ENCODE measurements at regions not wholly inside any gene's neighbourhood (a gene's known extent, or its start where the extent isn't known, plus 50 kb on each side); places are given as distances from the start of the nearest gene placed in this dataset.

DNA sequence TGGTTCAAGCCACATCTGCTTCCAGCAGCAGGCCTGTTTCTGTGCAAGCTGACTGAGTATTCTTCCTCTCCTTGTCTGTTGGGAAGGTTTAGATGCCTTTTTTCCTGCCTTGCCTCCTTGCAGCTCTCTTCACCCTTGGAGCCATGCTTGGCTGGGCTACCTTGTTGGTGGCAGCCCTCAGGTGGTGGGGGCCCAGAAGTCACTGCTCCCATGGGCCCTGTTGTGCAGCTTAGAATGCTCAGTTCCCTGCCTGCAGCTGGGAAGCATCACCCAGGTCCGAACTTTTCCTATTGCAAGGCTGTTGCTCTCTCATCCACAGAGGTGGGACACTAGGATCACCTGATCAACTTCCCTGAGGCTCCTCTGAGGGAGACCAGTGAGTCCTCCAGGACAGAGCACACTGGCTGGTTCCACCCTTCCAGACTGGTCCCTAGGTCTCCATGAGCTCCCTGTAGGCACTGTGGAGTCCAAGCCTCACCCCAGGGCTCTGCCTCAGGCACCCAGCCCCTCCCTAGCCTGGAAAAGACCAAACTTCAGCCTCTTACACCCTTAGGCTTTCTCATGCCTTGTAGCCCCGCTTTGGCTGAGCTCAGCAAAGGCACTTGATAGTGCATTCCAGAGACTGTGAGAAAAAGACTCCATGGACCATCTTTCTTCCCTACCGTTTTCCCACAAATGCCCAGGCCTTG lies 219.3 kb upstream of the SH3BP4 start:
- FAIRE-seq (no peak), DNase-seq (ENCODE audit: low read depth, low spot score) (no peak)
- dilution Hi-C loops (cut with MboI; ENCODE audit: extremely low pct_ligation_motif_present, low sequenced_read_pairs) = no loop called here
- H3K27me3 ChIP-seq (ENCODE audit: control insufficient read depth, extremely low read depth, insufficient read depth, low read length) = no peaks in the 10 kb centered on the region
- no peaks in the 10 kb centered on the region for H3K36me3 ChIP-seq (ENCODE audit: control insufficient read depth in 2 of 2, extremely low read depth in 1 of 2, insufficient read depth in 2 of 2, low read length in 2 of 2)
- H3K9ac ChIP-seq (ENCODE audit: control insufficient read depth, extremely low read depth, insufficient read depth, low read length) = no peak overlapping the region
- H3K79me2 ChIP-seq (ENCODE audit: control insufficient read depth, insufficient read depth, low read length) = no peaks in the 10 kb centered on the region
- no peak overlapping the region for H3K4me2 ChIP-seq (ENCODE audit: control insufficient read depth, extremely low read depth, insufficient read depth, low read depth, low read length)
- no peaks in the 10 kb centered on the region for H3K4me1 ChIP-seq (ENCODE audit: control insufficient read depth, extremely low read depth, insufficient read depth, low read length)
- H3K9me1 ChIP-seq (ENCODE audit: control insufficient read depth, extremely low read depth, insufficient read depth, low read length) = no peaks in the 10 kb centered on the region
- H4K20me1 ChIP-seq (ENCODE audit: control insufficient read depth, extremely low read depth, insufficient read depth, low read length) = no peaks in the 10 kb centered on the region
- no peak overlapping the region for H3K4me3 ChIP-seq (ENCODE audit: control insufficient read depth in 2 of 3, extremely low read depth in 1 of 3, insufficient read depth in 2 of 3, low read depth in 1 of 3, low read length in 3 of 3)
- H2AFZ ChIP-seq (ENCODE audit: control insufficient read depth, low read length) = no peak overlapping the region
- H3K27ac ChIP-seq (ENCODE audit: control insufficient read depth, insufficient read depth, low read length) = no peak overlapping the region
- TF ChIP-seq EZH2 (IDR thresholded peaks at IDR 0.05; ENCODE audit: low read length) = no peak
- no peak for TF ChIP-seq CTCF (optimal IDR thresholded peaks at IDR 0.05 in 1 of 3, IDR thresholded peaks at IDR 0.05 in 1 of 3, conservative IDR thresholded peaks at IDR 0.05 in 1 of 3; ENCODE audit: extremely low read depth in 1 of 3, insufficient read depth in 2 of 3, low read length in 3 of 3)
- H3K9me3 ChIP-seq (ENCODE audit: control insufficient read depth, low read depth, low read length) = peaks cover 2% of the 10 kb centered on the region

DNA sequence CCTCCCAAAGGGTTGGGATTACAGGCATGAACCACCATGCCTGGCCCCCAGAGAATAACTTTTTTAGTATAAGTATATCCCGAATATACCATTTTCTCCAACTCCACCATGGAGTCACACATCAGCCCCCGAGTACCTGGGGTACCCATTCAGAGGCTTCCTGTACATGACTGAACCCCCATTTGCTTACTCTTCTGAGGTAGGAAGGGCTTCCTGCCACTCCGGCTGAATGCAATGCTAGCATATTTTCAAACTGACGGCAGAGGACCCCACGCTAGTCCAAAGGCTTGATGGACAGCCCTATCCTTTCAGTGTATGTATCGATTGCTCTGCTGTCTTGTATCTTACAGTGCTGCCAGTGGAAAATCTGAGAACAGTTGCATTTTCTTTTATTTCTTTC lies 220.6 kb upstream of the SH3BP4 start:
- Histone ChIP-seq H3K9ac (ENCODE audit: control insufficient read depth, extremely low read depth, insufficient read depth, low read length) (no peak overlapping the region), H3K27me3 (ENCODE audit: control insufficient read depth, extremely low read depth, insufficient read depth, low read length) (no peaks in the 10 kb centered on the region), H3K4me3 (ENCODE audit: control insufficient read depth in 2 of 3, extremely low read depth in 1 of 3, insufficient read depth in 2 of 3, low read depth in 1 of 3, low read length in 3 of 3) (no peak overlapping the region), H3K4me1 (ENCODE audit: control insufficient read depth, extremely low read depth, insufficient read depth, low read length) (no peaks in the 10 kb centered on the region), H3K36me3 (ENCODE audit: control insufficient read depth in 2 of 2, extremely low read depth in 1 of 2, insufficient read depth in 2 of 2, low read length in 2 of 2) (no peaks in the 10 kb centered on the region), H4K20me1 (ENCODE audit: control insufficient read depth, extremely low read depth, insufficient read depth, low read length) (no peaks in the 10 kb centered on the region), H2AFZ (ENCODE audit: control insufficient read depth, low read length) (no peak overlapping the region), H3K79me2 (ENCODE audit: control insufficient read depth, insufficient read depth, low read length) (no peaks in the 10 kb centered on the region), H3K27ac (ENCODE audit: control insufficient read depth, insufficient read depth, low read length) (no peak overlapping the region), H3K4me2 (ENCODE audit: control insufficient read depth, extremely low read depth, insufficient read depth, low read depth, low read length) (no peak overlapping the region), H3K9me3 (ENCODE audit: control insufficient read depth, low read depth, low read length) (peaks cover 2% of the 10 kb centered on the region), H3K9me1 (ENCODE audit: control insufficient read depth, extremely low read depth, insufficient read depth, low read length) (no peaks in the 10 kb centered on the region)
- DNase-seq (ENCODE audit: low read depth, low spot score) (no peak), FAIRE-seq (no peak)
- dilution Hi-C loops (cut with MboI; ENCODE audit: extremely low pct_ligation_motif_present, low sequenced_read_pairs) = no loop called here
- TF ChIP-seq CTCF (optimal IDR thresholded peaks at IDR 0.05 in 1 of 3, IDR thresholded peaks at IDR 0.05 in 1 of 3, conservative IDR thresholded peaks at IDR 0.05 in 1 of 3; ENCODE audit: extremely low read depth in 1 of 3, insufficient read depth in 2 of 3, low read length in 3 of 3) (no peak), EZH2 (IDR thresholded peaks at IDR 0.05; ENCODE audit: low read length) (no peak)

Data from keratinocyte (primary cell).